Inflammatory macrophage (primary cell): ENCODE measurements at regions not wholly inside any gene's neighbourhood (a gene's known extent, or its start where the extent isn't known, plus 50 kb on each side); places are given as distances from the start of the nearest gene placed in this dataset.

Experiments
- DNase-seq, 2 donors: peaks; one replicate each; pipeline ENCODE4 v3.0.0-alpha.2; 2020 to 2022

GRCh38 chr5:2258861-2259260, 376.1 kb upstream of the IRX4 start:
- no peak for DNase-seq

DNA sequence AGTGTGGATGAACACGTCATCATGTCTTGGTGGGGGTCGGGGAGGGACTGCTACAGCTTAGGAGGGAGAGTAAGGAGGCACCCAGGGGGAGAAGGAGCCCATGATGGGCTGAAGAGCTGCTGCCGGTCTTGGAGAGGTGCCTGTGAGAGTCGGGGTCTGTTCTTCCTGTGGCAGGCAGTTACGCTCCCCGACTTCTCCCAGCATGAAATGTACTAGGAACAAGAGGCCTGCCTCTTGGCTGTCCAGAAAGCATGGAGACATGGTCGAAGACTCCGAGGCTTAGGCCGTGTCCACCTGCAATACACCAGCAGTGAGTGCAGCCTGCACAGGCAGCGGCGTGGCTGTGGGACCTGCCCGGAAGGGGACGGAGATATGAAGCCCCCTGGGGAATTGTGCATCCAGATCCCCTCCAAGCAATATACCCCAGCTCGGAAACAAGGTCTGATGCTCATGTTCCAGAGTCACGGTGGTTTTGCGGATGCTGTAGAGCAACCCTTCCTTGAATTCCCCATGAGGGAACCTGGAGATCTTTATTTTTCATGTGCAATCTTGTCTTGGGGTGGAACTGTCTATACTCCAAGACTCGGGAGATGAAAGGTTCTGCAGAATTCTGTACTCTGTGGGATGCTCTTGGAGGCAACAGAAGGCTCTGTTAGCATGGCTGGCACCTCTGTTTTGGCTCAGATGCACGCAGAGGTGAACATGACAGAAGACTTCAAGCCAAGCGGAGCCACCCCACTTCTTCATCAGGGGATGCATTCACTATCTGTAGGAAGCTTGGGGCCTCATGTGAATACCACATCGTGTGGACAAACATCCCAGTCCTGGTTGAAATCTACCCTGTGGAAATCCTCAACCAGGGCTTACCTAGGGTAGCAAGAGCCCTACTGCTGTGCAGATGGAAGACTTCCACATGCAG, 374.9 kb upstream of the IRX4 start:
- no peak for DNase-seq

- DNase-seq: no peak
Observed at GRCh38 chr5:2256691-2257280, 374.1 kb upstream of the IRX4 start.

DNA sequence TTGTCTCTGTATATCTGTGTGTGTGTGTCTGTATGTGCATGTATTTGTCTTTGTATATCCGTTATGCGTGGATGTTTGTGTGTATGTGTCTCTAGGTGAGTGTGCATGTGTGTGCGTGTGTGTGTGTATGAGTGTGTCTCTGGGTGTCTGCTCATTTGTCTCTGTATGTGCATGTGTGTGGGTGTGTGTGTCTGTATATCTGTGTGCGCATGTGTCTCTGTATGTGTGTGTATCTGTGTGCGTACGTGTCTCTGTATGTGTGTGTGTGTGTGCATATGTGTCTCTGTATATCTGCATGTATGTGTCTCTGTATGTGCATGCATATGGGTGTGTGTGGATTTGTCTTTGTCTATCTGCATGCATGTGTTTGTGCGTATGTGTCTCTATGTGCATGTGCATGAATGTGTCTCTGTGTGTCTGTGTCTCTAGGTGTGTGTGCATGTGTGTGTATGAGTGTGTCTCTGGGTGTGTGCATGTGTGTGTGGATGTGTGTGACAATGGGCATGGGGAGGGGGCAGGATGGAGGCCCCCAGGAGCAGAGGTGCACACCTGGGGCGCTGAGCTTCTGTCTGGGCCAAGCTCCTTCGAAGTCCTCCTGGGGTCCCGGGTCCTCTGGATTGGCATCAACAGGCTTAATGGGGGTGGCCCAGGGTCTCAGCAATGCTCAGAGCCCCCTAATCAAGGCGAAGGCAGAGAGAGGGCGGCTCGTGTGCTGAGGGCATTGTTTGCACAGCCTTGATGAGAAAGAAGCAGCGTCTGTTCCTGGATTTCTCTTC, 373.4 kb upstream of the IRX4 start:
- no peak for DNase-seq

- no peak for DNase-seq
Observed at GRCh38 chr5:2254880-2255750, 372.4 kb upstream of the IRX4 start.

DNA sequence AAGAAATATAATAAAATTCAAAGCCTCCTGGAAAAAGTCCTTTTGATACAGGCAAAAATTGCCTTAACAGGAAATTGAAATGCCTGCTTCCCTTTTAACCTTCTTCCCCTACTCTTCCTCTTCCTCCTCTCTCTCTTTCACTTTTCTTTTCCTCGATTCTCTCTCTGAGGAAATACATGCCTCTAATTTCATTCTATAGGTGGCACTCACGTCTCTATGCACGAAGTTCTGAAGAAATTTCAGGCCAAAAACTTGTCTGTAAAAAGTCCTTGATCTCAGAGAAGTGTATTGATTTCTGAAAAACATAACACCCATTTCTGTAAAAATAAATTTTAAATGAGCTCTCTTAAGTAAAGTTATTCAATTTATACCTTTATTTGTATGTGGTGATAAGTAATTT, 371.7 kb upstream of the IRX4 start:
- DNase-seq: no peak

- no peak for DNase-seq
Observed at GRCh38 chr5:2253040-2253975, 370.6 kb upstream of the IRX4 start.

DNA sequence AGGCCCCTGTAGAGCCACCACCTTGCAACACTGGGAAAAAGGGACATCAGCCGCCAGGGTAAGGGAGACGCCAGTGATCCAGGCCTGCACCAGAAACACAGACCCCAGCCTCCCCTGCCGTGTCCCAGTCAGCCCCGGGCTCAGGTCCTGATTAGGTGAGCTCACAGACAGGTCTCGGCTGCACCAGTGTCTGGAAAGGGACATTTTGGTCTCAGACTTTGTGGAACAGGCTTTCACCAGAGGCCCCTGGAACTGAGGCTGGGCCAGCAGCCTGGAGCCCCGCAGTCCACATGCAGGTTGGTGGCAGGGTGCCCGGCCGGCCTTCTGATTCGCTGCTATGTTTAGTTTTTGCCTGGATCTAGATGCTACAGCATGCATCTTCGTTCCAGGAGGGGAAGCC, 369.0 kb upstream of the IRX4 start:
- no peak for DNase-seq

- DNase-seq: no peak
Observed at GRCh38 chr5:2251298-2251697, 368.6 kb upstream of the IRX4 start.

DNA sequence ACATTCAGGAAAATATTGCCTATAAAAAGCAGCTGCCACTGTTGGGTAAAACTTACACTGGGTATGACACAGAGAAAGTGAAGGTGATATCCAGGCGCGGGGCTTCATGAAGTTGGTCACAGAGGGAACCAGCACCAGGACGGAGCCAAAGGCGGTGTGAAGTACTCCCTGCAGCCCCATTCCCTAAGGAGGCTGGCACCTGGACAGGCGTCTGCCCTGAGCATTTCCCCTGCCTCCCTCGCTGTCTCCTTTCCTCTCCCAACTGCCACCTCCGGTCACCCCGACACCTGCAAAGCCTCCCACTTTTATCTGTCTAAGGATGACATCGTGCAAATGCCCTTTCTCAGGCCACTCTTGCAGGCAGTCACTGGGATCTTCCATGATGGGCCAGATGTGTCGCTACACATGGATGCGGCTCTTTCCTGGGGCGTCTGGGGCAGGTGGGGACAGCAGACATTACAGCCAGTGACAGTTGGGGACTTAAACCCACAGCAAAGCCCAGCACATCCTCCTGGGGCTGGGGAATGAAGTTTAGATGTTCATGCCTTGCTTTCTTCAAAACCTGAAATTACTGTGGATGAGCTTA, 367.7 kb upstream of the IRX4 start:
- no peak for DNase-seq

- no peak for DNase-seq
Observed at GRCh38 chr5:2249442-2249841, 366.7 kb upstream of the IRX4 start.

- no peak for DNase-seq
Observed at GRCh38 chr5:2249026-2249425, 366.3 kb upstream of the IRX4 start.

DNA sequence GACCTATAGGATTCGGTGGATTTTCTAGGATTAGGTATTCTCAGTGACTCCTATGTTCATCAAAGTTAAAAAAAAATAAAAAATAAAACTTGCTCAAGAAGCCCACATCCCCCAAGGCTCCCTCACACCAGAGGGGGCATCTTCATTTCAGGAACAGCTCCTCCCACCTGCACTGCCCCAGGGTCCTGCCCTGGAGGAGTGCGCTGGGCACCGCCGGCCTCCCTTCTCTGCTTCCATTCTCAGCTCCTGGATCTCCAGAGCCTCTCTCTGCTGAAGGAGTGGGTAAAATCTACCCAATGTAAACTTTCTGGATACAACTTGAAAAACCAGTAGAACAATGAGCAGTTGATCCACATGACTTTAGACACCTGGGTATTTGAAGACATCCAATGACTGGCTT, 359.8 kb upstream of the IRX4 start:
- no peak for DNase-seq

DNA sequence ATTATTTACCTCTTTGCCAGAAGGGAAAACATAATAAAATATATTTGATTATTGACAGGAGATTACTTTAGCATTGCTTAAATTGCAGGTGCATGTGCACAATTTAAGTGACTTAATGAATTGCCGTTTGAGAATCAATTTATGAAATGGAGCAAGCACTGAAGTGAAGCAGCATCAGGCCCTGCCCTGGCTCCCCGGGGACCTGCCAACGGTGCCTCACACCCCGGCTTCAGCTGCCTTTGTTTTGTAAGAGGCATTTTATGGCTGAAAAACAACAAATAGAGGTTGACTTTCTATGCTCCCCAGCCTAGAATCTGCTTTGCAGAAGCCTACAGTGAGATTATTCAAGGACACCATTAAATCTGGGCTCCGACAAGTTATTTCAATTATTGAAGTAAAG, 359.1 kb upstream of the IRX4 start:
- no peak for DNase-seq

- no peak for DNase-seq
Observed at GRCh38 chr5:2240118-2240904, 357.6 kb upstream of the IRX4 start.

DNA sequence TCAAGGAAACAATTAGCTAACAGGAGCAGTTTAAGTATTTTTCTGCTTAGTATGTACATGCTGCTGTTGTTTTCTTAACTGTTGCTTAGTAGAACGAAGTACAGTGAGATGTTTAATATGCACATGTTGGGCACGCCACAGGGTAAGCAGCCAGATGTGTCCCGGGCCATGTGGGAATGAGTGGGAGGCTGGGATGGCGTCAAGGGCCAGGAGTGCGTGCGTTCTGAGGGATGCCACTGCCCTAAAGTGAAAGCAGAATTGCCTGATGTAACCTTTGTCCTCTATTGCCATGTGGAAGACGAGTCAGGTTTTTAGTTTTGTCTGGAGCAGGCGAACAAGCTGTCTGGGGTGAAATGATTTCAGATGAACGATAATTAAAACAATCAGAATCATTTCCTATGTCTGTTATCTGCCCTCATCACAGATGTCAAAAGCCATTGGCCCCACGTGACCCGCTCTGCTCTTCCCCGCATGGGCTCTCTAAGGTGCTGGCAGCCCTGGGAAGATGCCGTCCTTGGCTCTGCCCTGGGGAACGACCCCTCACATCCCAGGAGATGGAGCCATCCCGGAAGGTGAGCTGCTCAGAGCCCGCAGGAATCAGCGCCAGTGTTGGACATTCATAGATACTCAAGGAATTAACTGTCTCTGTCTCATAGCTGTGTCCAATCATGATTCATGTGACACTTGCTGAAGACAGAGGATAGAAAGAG, 356.6 kb upstream of the IRX4 start:
- no peak for DNase-seq

GRCh38 chr5:2238732-2239131, 356.0 kb upstream of the IRX4 start:
- DNase-seq: no peak

GRCh38 chr5:2227433-2227832, 344.7 kb upstream of the IRX4 start:
- no peak for DNase-seq

DNA sequence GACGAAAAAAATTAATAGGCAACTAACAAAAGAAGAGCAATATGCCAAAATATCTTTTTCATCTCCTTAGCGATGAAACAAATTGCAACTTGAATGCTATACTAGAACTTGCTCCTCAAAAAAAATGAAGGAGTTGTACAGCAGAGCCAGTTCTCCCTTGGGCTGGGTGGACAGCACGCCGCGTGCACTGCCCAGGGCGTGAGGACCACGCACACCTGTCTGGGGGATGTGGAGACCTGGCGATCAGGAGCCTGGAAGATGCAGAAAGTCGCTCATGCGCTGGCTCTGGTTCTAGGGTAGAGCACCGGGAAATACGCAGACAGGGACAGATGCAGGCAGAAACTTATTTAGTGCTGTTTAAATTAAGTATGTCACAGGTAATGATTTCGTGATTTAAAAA, 342.0 kb upstream of the IRX4 start:
- no peak for DNase-seq

DNA sequence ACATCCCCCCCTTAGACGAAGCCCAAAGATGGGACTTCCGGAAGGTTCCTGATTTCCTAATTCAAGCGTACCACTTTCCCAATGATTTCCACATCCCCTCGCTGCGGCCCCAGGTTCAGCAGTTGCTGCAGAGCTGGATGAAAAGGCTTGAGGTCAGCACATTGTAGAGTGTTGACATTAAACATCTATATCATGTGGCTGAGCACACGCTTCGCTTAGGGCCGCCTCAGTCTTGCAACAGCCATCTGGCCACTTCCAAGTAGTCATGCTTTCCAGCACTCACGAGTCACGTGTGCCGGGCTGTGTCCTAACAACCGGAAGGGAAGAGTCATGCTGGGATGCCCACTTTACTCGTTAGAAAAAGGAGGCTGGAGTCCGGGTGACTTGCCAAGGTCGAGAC, 340.6 kb upstream of the IRX4 start:
- DNase-seq: no peak
